Stimulated activated naive CD4-positive, alpha-beta T cell (primary cell): ENCODE measurements at regions not wholly inside any gene's neighbourhood (a gene's known extent, or its start where the extent isn't known, plus 50 kb on each side); places are given as distances from the start of the nearest gene placed in this dataset.
"Not testable (repeated sequence)": the region's sequence is repeated elsewhere in the genome, so short reads cannot be mapped to it uniquely, and the experiment has no call there.

ENCODE experiments used
- DNase-seq, 6 experiments: peaks; one replicate each; lab custom pipeline; 2025; lab: John Stamatoyannopoulos, UW

- DNase-seq = no peak
Observed at GRCh38 chr5:164204338-164204946, 699.0 kb downstream of the MAT2B start.

GRCh38 chr5:164206196-164206595 lies 700.8 kb downstream of the MAT2B start:
- no peak for DNase-seq

GRCh38 chr5:164207646-164208045 lies 702.2 kb downstream of the MAT2B start:
- DNase-seq = no peak

GRCh38 chr5:164210491-164210890 lies 705.1 kb downstream of the MAT2B start:
- DNase-seq = no peak

- no peak for DNase-seq
Observed at GRCh38 chr5:164214698-164215097, 709.3 kb downstream of the MAT2B start.

- DNase-seq = no peak
Observed at GRCh38 chr5:164217464-164217863, 712.0 kb downstream of the MAT2B start.

GRCh38 chr5:164220522-164220921 lies 715.1 kb downstream of the MAT2B start:
- no peak for DNase-seq

GRCh38 chr5:164224236-164224635 lies 718.8 kb downstream of the MAT2B start:
- DNase-seq = no peak

- no peak for DNase-seq
Observed at GRCh38 chr5:164224772-164225171, 719.4 kb downstream of the MAT2B start.

GRCh38 chr5:164230341-164230740 lies 724.9 kb downstream of the MAT2B start:
- no peak for DNase-seq

- no peak for DNase-seq
Observed at GRCh38 chr5:164233791-164234190, 728.4 kb downstream of the MAT2B start.

GRCh38 chr5:164234321-164234720 lies 728.9 kb downstream of the MAT2B start:
- DNase-seq = no peak

GRCh38 chr5:164235300-164235891 lies 730.0 kb downstream of the MAT2B start:
- no peak for DNase-seq

- no peak for DNase-seq
Observed at GRCh38 chr5:164237486-164237885, 732.1 kb downstream of the MAT2B start.

- DNase-seq = not testable (repeated sequence)
Observed at GRCh38 chr5:164251781-164252180, 746.4 kb downstream of the MAT2B start.

GRCh38 chr5:164253764-164254163 lies 748.3 kb downstream of the MAT2B start:
- no peak for DNase-seq

- DNase-seq = no peak
Observed at GRCh38 chr5:164255598-164256213, 750.3 kb downstream of the MAT2B start.

GRCh38 chr5:164256351-164256750 lies 750.9 kb downstream of the MAT2B start:
- no peak for DNase-seq

GRCh38 chr5:164256954-164257353 lies 751.5 kb downstream of the MAT2B start:
- no peak for DNase-seq

GRCh38 chr5:164265566-164265965 lies 760.1 kb downstream of the MAT2B start:
- DNase-seq = no peak

- DNase-seq = no peak
Observed at GRCh38 chr5:164266571-164266970, 761.2 kb downstream of the MAT2B start.

GRCh38 chr5:164277720-164278119 lies 772.3 kb downstream of the MAT2B start:
- DNase-seq = no peak

- no peak for DNase-seq
Observed at GRCh38 chr5:164289526-164289925, 784.1 kb downstream of the MAT2B start.
